ENCODE measurements at regions not wholly inside any gene's neighbourhood (a gene's known extent, or its start where the extent isn't known, plus 50 kb on each side); places are given as distances from the start of the nearest gene placed in this dataset.

GRCh38 chr14:87264796-87265195 is 728.2 kb downstream of the GALC start:
- no peak overlapping the region for H2AFZ ChIP-seq (ENCODE audit: low read depth, low read length)
- no peak for TF ChIP-seq EZH2 (IDR thresholded peaks at IDR 0.05; ENCODE audit: insufficient read depth, low read length)
- TF ChIP-seq CTCF (IDR thresholded peaks at IDR 0.05; ENCODE audit: insufficient read depth, low read depth, low read length): no peak
- H3K36me3 ChIP-seq (ENCODE audit: insufficient read depth, low read length): no peaks in the 10 kb centered on the region
- no peaks in the 10 kb centered on the region for H3K9me3 ChIP-seq (ENCODE audit: insufficient read depth, low read depth, low read length)
- Mint-ChIP-seq H3K27ac (ENCODE audit: unreplicated experiment) (no peak overlapping the region), H3K4me1 (ENCODE audit: low read depth, unreplicated experiment) (no peaks in the 10 kb centered on the region), H3K4me3 (ENCODE audit: unreplicated experiment) (no peak overlapping the region), H3K27me3 (ENCODE audit: low read depth, unreplicated experiment) (no peaks in the 10 kb centered on the region), H3K36me3 (ENCODE audit: low read depth, unreplicated experiment) (no peaks in the 10 kb centered on the region), H3K9me3 (ENCODE audit: unreplicated experiment) (peaks cover 7% of the 10 kb centered on the region)
- H3K4me3 ChIP-seq (ENCODE audit: insufficient read depth, low read depth, low read length): no peak overlapping the region
- H4K20me1 ChIP-seq (ENCODE audit: insufficient read depth, low read length): no peaks in the 10 kb centered on the region
- H3K27ac ChIP-seq (ENCODE audit: low read depth, low read length): no peak overlapping the region
- no peaks in the 10 kb centered on the region for H3K27me3 ChIP-seq (ENCODE audit: insufficient read depth, low read length)
- DNase-seq (ENCODE audit: low read depth) (peak; percentile 3), FAIRE-seq (no peak)
- H3K4me1 ChIP-seq (ENCODE audit: insufficient read depth, low read length): no peaks in the 10 kb centered on the region
- no peak overlapping the region for H3K4me2 ChIP-seq (ENCODE audit: low read length)
- H3K9ac ChIP-seq (ENCODE audit: low read length): no peak overlapping the region
- no peaks in the 10 kb centered on the region for H3K79me2 ChIP-seq (ENCODE audit: insufficient read depth, low read length)

GRCh38 chr14:87264272-87264785 is 728.7 kb downstream of the GALC start:
- Histone ChIP-seq H3K79me2 (ENCODE audit: insufficient read depth, low read length) (no peaks in the 10 kb centered on the region), H2AFZ (ENCODE audit: low read depth, low read length) (no peak overlapping the region), H3K27ac (ENCODE audit: low read depth, low read length) (no peak overlapping the region), H3K36me3 (ENCODE audit: insufficient read depth, low read length) (no peaks in the 10 kb centered on the region), H3K4me3 (ENCODE audit: insufficient read depth, low read depth, low read length) (no peak overlapping the region), H3K27me3 (ENCODE audit: insufficient read depth, low read length) (no peaks in the 10 kb centered on the region), H3K9ac (ENCODE audit: low read length) (no peak overlapping the region), H3K4me2 (ENCODE audit: low read length) (no peak overlapping the region), H3K9me3 (ENCODE audit: insufficient read depth, low read depth, low read length) (no peaks in the 10 kb centered on the region), H4K20me1 (ENCODE audit: insufficient read depth, low read length) (no peaks in the 10 kb centered on the region), H3K4me1 (ENCODE audit: insufficient read depth, low read length) (no peaks in the 10 kb centered on the region)
- no peak overlapping the region for H3K27ac Mint-ChIP-seq (ENCODE audit: unreplicated experiment)
- no peaks in the 10 kb centered on the region for H3K27me3 Mint-ChIP-seq (ENCODE audit: low read depth, unreplicated experiment)
- no peak overlapping the region for H3K4me3 Mint-ChIP-seq (ENCODE audit: unreplicated experiment)
- no peak for DNase-seq (ENCODE audit: low read depth)
- H3K4me1 Mint-ChIP-seq (ENCODE audit: low read depth, unreplicated experiment): no peaks in the 10 kb centered on the region
- H3K36me3 Mint-ChIP-seq (ENCODE audit: low read depth, unreplicated experiment): no peaks in the 10 kb centered on the region
- FAIRE-seq: no peak
- H3K9me3 Mint-ChIP-seq (ENCODE audit: unreplicated experiment): peaks cover 3% of the 10 kb centered on the region
- TF ChIP-seq EZH2 (IDR thresholded peaks at IDR 0.05; ENCODE audit: insufficient read depth, low read length): no peak
- no peak for TF ChIP-seq CTCF (IDR thresholded peaks at IDR 0.05; ENCODE audit: insufficient read depth, low read depth, low read length)

GRCh38 chr14:87261621-87262020 is 731.4 kb downstream of the GALC start:
- no peaks in the 10 kb centered on the region for H3K79me2 ChIP-seq (ENCODE audit: insufficient read depth, low read length)
- Mint-ChIP-seq H3K4me1 (ENCODE audit: low read depth, unreplicated experiment) (no peaks in the 10 kb centered on the region), H3K36me3 (ENCODE audit: low read depth, unreplicated experiment) (no peaks in the 10 kb centered on the region), H3K9me3 (ENCODE audit: unreplicated experiment) (peaks cover 3% of the 10 kb centered on the region), H3K27me3 (ENCODE audit: low read depth, unreplicated experiment) (no peaks in the 10 kb centered on the region), H3K27ac (ENCODE audit: unreplicated experiment) (no peak overlapping the region), H3K4me3 (ENCODE audit: unreplicated experiment) (no peak overlapping the region)
- DNase-seq (ENCODE audit: low read depth) (no peak), FAIRE-seq (no peak)
- no peak overlapping the region for H3K4me3 ChIP-seq (ENCODE audit: insufficient read depth, low read depth, low read length)
- H2AFZ ChIP-seq (ENCODE audit: low read depth, low read length): no peak overlapping the region
- no peaks in the 10 kb centered on the region for H4K20me1 ChIP-seq (ENCODE audit: insufficient read depth, low read length)
- no peaks in the 10 kb centered on the region for H3K4me1 ChIP-seq (ENCODE audit: insufficient read depth, low read length)
- H3K27ac ChIP-seq (ENCODE audit: low read depth, low read length): no peak overlapping the region
- no peak for TF ChIP-seq CTCF (IDR thresholded peaks at IDR 0.05; ENCODE audit: insufficient read depth, low read depth, low read length)
- TF ChIP-seq EZH2 (IDR thresholded peaks at IDR 0.05; ENCODE audit: insufficient read depth, low read length): no peak
- no peaks in the 10 kb centered on the region for H3K36me3 ChIP-seq (ENCODE audit: insufficient read depth, low read length)
- H3K9ac ChIP-seq (ENCODE audit: low read length): no peak overlapping the region
- H3K9me3 ChIP-seq (ENCODE audit: insufficient read depth, low read depth, low read length): no peaks in the 10 kb centered on the region
- no peak overlapping the region for H3K4me2 ChIP-seq (ENCODE audit: low read length)
- no peaks in the 10 kb centered on the region for H3K27me3 ChIP-seq (ENCODE audit: insufficient read depth, low read length)
